Activated effector memory CD4-positive, alpha-beta T cell treated with anti-CD3 and anti-CD28 coated beads, Interleukin-2, amount 50 U/mL, for 16 hours (primary cell): ENCODE measurements at regions not wholly inside any gene's neighbourhood (a gene's known extent, or its start where the extent isn't known, plus 50 kb on each side); places are given as distances from the start of the nearest gene placed in this dataset.

ENCODE experiments used
- DNase-seq: peaks from one replicate; pipeline ENCODE4 v3.0.0-alpha.2; 2020

- no peak for DNase-seq
Measured at GRCh38 chr13:73482556-73482955, 423.8 kb downstream of the KLF5 start.

DNA sequence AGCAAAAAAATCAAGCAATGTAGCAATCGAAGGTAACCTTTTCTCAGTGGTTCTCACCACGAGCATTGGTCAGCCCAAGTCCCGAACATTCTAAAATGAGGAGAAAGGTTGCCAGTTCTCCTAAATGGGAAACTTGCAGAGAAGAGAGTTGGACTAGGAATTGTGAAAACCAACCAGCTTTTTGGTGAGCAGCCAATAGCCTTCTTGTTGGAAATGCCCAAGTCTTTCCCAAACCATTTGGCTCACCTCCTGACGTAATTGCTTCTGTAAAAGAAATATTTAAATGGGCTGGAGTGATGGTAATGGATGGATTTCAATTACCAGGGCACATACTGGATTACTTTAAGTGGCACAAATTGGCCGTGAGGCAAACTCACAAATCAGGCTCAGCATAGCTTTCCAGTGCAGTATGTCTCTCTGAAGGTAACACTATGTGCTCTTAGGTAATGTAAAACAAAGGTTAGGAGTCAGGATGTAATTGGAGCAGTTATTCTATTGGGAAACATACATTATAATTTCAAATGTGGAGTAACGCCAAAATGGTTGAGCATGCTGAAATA, 423.2 kb downstream of the KLF5 start:
- no peak for DNase-seq

GRCh38 chr13:73480779-73481559, 422.2 kb downstream of the KLF5 start:
- no peak for DNase-seq

DNA sequence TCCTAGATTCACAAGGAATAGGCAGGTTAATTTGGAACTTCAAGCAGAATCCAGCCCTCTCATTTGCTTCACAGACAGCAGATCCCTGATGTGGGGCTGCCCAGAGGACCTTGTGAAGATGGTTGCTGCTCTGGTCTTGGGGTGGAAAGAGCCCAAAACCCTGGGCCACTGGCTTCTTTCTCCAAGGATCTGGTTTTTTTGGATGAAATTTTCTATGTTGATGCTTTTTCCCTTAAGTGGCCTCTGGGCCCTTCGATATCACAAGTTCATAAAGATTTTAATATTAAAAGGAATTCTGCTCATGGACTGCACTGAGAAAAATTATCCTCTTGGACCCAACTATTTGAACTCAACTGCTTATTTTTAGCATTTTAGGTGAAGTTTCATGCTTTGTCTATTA, 421.1 kb downstream of the KLF5 start:
- DNase-seq, result no peak

GRCh38 chr13:73479351-73479750, 420.5 kb downstream of the KLF5 start:
- DNase-seq, result no peak

- no peak for DNase-seq
Measured at GRCh38 chr13:73477441-73477840, 418.6 kb downstream of the KLF5 start.

- no peak for DNase-seq
Measured at GRCh38 chr13:73473016-73473415, 414.2 kb downstream of the KLF5 start.

DNA sequence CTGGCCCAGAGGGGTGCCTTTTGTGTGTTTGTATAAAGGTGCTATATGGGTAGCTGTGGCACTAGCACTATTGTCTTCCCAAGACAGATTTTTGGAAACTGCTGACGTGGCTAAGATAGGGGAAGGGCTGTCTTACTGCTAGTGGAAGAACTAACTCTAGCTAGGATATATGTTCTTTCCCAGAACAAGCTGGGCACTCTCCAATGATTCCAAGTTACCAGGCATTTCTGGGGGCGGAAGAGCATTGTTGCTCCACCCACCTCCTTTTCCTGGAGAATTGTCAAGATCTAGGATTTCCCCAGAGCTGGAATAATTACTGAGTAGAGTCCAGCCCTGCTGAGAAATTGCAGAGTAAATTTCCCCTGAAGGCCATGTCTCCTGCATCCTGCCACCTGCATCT, 408.3 kb downstream of the KLF5 start:
- no peak for DNase-seq

DNA sequence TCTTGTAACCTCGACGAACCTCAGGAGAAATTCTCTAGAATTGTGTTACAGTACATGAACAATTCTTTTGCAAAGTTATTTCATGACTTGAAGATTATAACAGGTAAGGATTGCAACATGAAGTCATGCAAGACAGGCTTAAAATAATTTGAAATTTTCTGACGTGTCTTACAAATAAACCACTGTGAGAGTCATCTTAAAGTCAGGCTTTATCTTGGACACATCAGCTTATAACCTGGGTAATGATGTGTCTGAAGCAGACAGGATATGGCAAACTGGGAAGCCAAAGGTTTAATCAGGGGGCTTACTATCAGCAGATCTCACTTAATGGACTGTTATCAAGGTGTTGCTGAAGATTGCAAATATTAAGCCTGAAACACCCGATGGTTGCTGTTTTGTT, 407.8 kb downstream of the KLF5 start:
- no peak for DNase-seq

DNA sequence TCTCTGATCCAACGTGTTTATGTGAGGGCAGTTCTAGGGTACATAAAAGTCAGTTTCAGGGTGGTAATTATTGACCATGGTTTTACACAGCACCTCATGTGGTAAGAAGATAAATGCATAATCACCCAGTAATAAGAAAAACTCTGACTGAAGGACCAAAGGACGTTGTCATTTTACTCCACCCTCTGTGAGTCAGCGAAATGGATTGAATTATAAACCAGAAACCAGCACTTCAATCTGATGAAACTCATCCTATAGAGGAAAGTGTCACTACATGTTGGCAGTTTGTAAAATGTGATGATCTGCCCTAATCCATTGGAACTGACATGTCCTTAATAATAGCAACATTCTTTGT, 406.8 kb downstream of the KLF5 start:
- no peak for DNase-seq

GRCh38 chr13:73464758-73465616, 406.2 kb downstream of the KLF5 start:
- DNase-seq, result no peak

- DNase-seq, result no peak
Measured at GRCh38 chr13:73462241-73462640, 403.4 kb downstream of the KLF5 start.

DNA sequence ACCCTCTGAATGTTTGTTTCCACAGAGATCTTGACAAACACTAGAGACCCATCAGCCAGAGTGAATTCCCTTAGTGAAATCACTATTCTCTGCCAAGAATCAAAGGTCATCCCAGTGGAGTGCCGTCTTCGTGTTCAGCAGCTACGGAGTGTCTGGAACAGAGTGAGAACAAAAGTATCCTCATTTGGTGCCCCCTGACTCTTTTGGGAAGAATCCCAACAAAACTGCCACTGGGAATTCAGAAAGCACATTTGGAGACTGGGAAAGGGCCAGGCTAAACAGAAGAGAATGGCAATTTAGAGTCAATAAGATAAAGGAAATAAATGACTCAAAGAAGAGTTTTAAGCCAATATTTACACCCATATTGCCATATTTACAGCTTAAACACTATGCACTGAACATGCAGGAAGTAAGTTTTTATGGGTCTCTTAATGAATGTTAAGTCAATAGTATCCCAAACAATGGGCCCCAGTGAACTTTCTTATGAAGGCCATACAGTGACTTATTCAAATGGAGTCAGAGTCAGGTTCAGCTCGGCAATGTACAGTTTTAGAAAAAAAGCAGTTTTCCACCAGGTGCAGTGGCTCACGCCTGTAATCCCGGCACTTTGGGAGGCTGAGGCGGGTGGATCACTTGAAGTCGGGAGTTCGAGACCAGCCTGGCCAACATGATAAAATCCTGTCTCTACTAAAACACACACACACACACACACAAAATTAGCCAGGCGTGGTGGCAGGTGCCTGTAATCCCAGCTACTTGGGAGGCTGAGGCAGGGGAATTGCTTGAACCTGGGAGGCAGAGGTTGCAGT, 392.6 kb downstream of the KLF5 start:
- DNase-seq, result no peak

DNA sequence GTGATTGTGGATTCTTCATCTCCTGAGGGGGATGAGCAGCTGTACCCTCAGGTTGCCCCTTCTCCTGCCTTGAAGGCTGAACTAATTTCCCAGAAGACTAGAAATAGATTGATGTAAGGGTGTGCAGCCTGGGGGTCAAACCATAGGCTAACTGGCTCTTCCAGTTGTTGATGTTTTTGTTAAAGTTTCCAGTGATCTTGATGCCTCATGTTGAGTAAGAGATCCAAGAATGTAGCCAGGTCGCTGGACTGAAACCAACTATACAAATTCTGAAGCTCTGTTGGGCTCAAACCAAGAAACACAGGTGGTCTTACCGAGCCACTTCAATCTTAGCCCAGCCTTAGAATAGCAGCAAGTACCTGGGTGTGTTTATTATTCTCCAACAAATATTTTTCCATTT, 391.8 kb downstream of the KLF5 start:
- DNase-seq, result no peak

- DNase-seq, result no peak
Measured at GRCh38 chr13:73449252-73449651, 390.4 kb downstream of the KLF5 start.

GRCh38 chr13:73440296-73440895, 381.6 kb downstream of the KLF5 start:
- no peak for DNase-seq

DNA sequence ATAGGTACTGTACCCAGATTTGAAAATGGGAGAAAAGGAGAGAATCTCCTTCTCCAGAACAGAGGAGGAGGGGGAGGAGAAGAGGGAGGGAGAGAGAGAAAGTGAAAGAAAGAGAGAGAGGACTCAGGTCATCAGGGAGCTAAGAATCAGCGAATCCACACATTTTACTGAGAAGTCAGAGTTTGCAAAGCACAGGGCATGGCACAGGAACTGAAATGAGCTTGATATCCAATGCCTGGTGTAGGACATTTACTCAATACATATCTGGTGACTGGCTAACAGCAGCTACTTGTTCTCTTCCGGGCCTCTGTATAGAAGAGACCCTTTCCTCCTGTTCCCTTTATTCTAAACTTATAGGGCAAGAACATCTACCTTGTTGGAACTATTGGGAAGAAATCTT, 375.1 kb downstream of the KLF5 start:
- DNase-seq, result no peak

GRCh38 chr13:73433458-73433857, 374.7 kb downstream of the KLF5 start:
- DNase-seq, result no peak

GRCh38 chr13:73429701-73430100, 370.9 kb downstream of the KLF5 start:
- no peak for DNase-seq

DNA sequence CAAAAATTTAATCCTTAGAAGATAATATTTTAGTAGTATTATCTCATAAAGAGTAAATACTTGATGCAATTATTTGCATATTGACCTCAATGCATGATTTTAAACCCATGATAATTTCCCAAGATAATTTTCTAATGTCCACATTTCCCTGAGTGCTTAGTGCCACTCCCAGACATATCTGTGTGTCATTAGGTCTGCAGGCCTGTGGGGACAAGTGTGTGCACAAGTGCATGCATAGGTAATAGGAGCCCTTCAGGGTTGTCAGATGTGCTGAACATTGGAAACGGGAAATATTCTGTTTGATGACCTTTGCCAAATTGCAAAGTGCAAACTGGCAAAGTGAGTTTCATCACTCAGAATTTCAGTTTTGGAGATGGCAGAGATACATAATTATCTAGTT, 369.9 kb downstream of the KLF5 start:
- no peak for DNase-seq

DNA sequence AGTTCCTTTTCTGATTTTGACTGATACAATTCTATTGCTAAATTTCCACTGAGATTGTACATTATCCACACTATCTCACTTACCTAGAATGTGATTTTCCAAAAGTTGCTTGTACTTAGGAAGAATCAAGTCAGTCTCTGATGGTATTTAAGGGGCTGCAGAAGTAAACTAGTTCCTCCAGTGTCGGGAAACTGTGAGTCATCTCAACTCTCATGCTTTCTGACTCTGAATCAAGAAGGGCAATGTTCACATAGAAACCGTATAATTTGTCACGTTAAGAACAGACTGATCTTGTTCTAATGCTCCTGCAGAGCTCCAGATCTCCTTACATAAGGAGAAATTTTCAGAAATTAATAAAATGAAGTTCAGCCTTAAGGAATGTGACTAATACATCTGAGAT, 369.3 kb downstream of the KLF5 start:
- no peak for DNase-seq

DNA sequence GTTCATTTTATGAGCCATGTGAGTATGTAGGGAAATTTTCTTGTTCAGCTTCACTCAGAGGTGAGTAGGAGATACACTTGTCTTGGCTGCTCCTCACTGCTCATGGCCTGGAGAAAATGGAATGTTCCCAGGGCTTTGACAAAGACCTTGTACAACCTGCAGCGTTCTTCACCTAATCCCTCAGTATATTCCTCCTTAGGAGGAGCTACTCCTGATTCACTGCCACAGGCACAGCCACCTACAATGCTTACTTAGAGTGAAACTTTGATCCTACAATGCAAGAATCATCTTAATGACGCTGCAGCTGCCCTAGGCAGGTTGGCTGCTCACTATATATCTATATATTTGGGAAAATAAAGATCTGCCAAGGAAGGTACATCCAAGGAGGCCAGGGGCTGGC, 364.2 kb downstream of the KLF5 start:
- no peak for DNase-seq
